ENCODE measurements at regions not wholly inside any gene's neighbourhood (a gene's known extent, or its start where the extent isn't known, plus 50 kb on each side); places are given as distances from the start of the nearest gene placed in this dataset.

GRCh38 chr1:117271959-117272358 lies 61.2 kb upstream of the VTCN1 start:
- TF ChIP-seq RAD21 (IDR thresholded peaks at IDR 0.05; ENCODE audit: low read depth), result no peak
- no peak for TF ChIP-seq EP300 (IDR thresholded peaks at IDR 0.05; ENCODE audit: borderline replicate concordance)
- no peak for TF ChIP-seq CREB1 (IDR thresholded peaks at IDR 0.05; ENCODE audit: low read depth)
- TF ChIP-seq CEBPB (IDR thresholded peaks at IDR 0.05), result no peak
